HUDEP-2 (cell line): ENCODE measurements at regions not wholly inside any gene's neighbourhood (a gene's known extent, or its start where the extent isn't known, plus 50 kb on each side); places are given as distances from the start of the nearest gene placed in this dataset.
A peak's percentile ranks its signal among the peaks of the same experiment; 100 is the strongest.
"Not testable (repeated sequence)": the region's sequence is repeated elsewhere in the genome, so short reads cannot be mapped to it uniquely, and the experiment has no call there.

Experiments used
- DNase-seq, 76 experiments: peaks; one replicate each; lab custom pipeline; 2025; ENCODE audit not compliant: unreplicated experiment in 76 of 76; lab: John Stamatoyannopoulos, UW

- DNase-seq, result no peak
These were observed 108.6 kb downstream of the ZMAT1 start for GRCh38 chrX:101823236-101823635.

GRCh38 chrX:101817739-101818138, 114.1 kb downstream of the ZMAT1 start:
- DNase-seq, result not testable (repeated sequence)

GRCh38 chrX:101813200-101813599, 118.6 kb downstream of the ZMAT1 start:
- no peak for DNase-seq

GRCh38 chrX:101803451-101803850, 128.4 kb downstream of the ZMAT1 start:
- no peak for DNase-seq

DNA sequence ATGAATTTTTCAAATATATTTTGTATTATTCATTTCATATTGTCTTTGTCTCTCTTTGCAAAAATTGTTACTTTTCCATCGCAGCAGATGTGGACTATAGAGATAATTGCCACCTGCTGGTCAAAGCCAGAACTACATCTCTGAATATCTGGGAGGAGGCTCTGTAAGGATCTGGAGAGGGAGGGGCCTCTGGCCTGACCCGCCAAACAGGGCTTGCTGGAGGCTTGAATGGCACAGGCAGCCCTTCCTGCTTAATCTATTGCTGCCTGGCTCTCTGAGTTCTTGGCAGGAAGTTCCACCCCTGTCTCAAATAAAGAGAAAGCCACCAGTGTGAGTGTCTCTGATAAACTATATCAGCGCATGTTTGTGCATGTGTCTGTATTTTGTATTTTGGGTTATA, 132.4 kb downstream of the ZMAT1 start:
- peak in 75 of 76 experiments; percentile 1 to 88 (median 67) for DNase-seq

- no peak for DNase-seq
These were observed 128.3 kb upstream of the ARMCX2 start for GRCh38 chrX:101787934-101788333.

DNA sequence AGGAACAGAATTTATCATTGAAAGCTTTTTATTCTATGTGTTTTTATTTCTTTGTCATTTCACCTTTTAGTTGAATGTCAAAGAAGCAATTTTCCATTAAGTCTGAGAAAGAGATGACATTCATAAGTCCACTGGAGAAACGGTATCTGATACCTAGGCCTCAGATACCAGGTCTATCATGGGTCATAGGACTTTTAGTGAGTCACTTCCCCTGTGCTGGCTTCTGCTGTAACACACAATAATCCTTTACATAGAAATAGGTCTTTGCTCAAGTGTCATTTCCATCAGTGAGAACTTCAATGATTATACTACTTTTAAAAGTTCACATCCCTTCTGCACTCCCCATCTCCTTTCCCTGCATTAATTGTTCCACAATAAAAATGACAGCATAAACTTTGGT, 125.5 kb upstream of the ARMCX2 start:
- DNase-seq, result no peak

DNA sequence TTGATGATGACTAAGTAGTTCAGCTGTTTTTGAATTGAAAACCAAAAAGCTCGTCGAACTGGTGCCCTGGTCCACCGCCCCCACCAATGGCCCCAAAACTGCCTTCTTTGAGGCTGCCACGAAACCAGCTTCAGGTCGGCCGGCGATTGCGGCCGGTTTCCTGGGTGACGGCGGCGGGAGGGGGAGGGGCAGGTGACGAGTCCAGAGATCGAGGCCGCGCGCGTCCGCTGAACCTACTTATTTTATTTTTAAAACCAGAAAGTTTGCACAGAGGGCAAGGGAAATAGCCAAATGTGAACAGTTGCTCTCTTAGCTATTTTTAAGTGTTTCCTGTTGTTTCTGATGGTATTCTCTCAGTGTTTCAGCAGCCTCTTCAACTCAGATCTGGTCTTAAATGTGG, 120.8 kb upstream of the ARMCX2 start:
- not testable (repeated sequence) for DNase-seq

GRCh38 chrX:101774340-101774739, 114.7 kb upstream of the ARMCX2 start:
- DNase-seq, result no peak

- no peak for DNase-seq
These were observed 104.9 kb upstream of the ARMCX2 start for GRCh38 chrX:101764538-101764937.

DNA sequence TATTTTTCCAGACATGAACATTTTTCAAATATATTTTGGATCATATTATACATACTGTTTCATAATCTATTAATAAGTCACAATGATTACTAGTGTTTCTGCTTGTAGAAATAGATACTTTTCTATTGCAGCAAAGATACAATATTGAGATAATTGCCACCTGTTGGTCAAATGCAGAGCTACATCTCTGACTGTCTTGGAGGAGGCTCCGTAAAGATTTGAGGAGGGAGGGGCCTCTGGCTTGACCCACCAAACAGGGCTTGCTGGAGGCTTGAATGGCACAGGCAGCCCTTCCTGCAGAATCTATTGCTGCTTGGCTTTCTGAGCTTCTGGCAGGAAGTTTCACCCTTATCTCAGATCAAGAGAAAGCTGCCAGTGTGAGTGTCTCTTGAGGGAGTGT, 99.3 kb upstream of the ARMCX2 start:
- peak in 11 of 76 experiments; percentile 0 to 14 (median 1) for DNase-seq

DNA sequence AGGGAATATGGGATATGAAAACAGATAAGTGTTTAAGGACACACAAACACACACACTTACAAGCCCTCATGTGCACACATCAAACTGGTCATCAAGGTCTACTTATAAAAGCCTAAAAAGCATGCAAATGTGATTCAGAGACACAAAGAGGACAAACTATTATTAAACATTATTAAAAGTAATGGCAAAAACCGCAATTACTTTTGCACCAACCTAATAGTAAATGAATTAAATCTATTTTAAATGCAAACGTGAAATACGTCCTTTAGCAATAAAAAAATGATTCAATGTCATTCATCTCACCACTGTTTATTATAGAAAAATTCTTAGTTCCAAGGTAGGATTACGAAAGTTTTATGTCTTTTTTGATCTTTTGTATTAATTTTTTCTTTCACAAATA, 91.1 kb upstream of the ARMCX2 start:
- no peak for DNase-seq

- DNase-seq, result no peak
These were observed 89.8 kb upstream of the ARMCX2 start for GRCh38 chrX:101749436-101749835.

- DNase-seq, result no peak
These were observed 85.4 kb upstream of the ARMCX2 start for GRCh38 chrX:101745046-101745445.

GRCh38 chrX:101744085-101744484, 84.4 kb upstream of the ARMCX2 start:
- no peak for DNase-seq

- DNase-seq, result no peak
These were observed 81.0 kb upstream of the ARMCX2 start for GRCh38 chrX:101740642-101741041.

DNA sequence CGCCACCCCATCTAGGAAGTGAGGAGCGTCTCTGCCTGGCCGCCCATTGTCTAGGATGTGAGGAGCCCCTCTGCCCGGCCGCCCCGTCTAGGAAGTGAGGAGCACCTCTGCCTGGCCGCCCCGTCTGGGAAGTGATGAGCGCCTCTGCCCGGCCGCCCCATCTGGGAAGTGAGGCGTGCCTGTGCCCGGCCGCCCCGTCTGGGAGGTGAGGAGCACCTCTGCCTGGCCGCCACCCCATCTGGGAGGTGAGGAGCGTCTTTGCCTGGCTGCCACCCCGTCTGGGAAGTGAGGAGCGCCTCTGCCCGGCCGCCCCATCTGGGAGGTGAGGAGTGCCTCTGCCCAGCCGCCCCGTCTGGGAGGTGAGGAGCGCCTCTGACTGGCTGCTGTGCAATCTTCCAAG, 79.2 kb upstream of the ARMCX2 start:
- not testable (repeated sequence) for DNase-seq

DNA sequence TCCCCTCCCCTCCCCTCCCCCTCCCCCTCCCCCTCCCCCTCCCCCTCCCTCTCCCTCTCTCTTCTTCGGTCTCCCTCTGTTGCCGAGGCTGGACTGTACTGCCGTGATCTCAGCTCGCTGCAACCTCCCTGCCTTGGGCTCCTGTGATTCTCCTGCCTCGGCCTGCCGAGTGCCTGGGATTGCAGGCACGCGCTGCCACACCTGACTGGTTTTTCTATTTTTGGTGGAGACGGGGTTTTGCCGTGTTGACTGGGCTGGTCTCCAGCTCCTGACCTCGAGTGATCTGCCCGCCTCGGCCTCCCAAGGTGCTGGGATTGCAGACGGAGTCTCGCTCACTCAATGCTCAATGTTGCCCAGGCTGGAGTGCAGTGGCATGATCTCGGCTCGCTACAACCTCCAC, 78.8 kb upstream of the ARMCX2 start:
- not testable (repeated sequence) for DNase-seq

DNA sequence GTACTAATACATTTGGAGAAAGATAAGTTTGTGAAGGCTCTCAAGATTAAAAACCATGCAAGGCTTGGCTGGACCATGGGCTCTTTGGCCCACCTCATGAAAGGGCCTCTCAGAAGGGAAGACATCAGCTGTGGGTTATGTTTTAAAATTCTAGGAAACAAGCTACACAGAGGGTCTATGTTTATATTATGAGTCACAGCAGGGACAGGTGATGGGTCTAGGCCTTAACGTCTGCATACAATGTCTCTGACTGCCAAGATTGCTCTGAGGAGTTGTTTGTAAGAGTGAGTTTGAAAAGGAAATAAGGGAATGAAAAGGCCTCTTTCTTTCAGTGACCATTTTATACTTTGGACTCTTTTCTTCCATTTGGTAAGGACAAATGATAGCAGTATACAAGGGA, 77.0 kb upstream of the ARMCX2 start:
- no peak for DNase-seq

DNA sequence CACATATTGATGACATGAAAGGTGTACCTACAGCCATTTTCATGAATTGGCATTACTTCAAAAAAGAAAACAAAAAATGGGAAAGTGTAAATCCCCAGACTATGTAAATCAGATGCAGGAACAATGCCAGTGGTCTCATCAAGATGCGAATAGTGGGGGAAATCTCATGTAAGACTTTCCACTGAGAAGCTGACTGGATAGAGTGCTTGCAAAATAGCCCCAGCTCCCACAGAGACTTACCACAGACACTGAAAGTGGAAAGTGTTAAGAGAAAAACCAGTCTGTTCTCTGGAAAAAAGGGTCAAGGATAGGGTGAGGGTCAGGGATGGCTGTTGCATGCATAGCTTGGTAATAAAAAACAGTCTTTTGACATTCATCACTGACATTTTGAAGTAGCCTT, 73.2 kb upstream of the ARMCX2 start:
- DNase-seq, result no peak

DNA sequence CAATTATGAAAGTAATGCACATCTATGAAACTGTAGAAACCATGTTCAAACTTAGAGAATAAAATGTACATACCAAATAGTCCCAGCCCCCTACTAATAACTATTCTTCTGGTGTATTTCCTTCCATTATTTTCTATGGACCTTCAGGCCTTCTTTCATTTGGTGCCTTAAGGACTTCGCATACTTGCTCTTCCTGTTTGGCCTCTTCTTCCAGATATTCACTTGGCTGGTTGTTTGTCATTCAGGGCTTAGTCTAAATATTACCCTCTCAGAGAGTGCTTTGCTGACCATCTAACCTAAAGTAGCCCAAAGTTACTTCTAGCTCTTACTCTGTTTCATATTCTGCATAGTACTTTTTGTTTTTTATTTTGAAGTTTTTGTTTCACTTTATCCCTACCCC, 70.3 kb upstream of the ARMCX2 start:
- DNase-seq, result no peak
